AG09319 (cell line): ENCODE measurements at regions not wholly inside any gene's neighbourhood (a gene's known extent, or its start where the extent isn't known, plus 50 kb on each side); places are given as distances from the start of the nearest gene placed in this dataset.

Experiments
- DNase-seq: peaks from one replicate; pipeline ENCODE4 v3.0.0-alpha.2; 2010; ENCODE audit warnings: low read depth; ENCODE audit errors: extremely low read depth
- CTCF ChIP-seq: IDR thresholded peaks from 2 replicates; pipeline ENCODE4 v1.5.1; 2011; ENCODE audit warnings: low read depth, mild to moderate bottlenecking, inconsistent platforms, low read length, moderate library complexity

DNA sequence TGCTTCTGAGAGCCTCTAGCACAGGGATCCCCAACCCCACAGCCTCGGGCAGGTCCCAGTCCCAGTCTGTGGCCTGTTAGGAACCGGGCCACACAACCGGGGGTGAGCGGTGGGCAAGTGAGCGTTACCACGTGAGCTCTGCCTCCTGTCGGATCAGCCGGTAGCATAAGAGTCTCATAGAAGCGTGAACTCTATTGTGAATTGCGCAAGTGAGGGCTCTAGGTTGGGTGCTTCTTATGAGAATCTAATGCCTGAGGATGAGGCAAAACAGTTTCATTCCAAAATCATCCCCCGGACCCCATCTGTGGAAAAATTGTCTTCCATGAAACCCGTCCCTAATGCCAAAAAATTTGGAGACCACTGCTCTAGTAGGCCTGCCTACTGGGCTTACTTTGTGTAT lies 87.0 kb upstream of the UBL3 start:
- no peak for TF ChIP-seq CTCF
- DNase-seq, result no peak

GRCh38 chr13:29936956-29937355 lies 86.5 kb upstream of the UBL3 start:
- TF ChIP-seq CTCF, result no peak
- no peak for DNase-seq

DNA sequence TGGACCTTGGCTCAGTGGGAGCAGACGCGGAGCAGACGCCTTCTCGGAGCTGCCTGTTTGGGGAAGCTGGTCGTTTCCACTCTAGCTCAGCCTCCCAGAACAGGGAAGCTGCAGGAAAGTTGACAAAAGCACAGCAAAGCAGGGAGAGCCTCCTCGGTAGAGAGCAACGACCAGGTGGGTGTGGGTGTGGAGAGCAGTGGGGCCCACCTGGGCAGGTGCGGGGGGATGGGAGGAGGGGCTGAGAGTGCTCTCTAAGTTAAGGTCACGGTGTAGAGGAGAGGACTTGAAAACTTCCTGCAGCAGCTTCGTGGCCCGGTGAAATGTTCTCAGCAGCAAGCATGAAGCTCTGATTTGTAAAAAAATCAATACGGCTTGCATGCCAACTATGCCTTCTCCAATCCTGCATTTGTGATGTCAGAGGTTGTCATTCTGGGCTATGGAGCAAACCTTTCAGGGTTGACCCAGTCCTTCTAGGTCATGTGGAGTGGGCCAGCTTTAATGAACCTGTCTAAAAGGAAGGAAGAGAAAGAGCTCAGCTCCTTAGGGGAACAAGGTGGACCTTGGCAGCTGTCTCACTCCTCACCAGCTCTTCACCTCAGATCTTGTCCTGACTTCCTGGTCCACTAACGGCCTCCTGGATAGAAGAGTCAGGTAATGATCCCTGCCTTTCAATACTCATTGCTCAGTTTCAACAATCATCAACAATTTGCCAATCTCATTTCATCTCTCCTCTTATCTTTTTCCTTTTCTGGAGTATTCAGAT lies 85.8 kb upstream of the UBL3 start:
- no peak for TF ChIP-seq CTCF
- DNase-seq, result no peak

GRCh38 chr13:29935309-29935981 lies 85.0 kb upstream of the UBL3 start:
- DNase-seq, result no peak
- TF ChIP-seq CTCF, result no peak

- TF ChIP-seq CTCF, result no peak
- DNase-seq, result no peak
These were observed 84.3 kb upstream of the UBL3 start for GRCh38 chr13:29934531-29935308.

GRCh38 chr13:29933401-29933800 lies 83.0 kb upstream of the UBL3 start:
- DNase-seq, result no peak
- no peak for TF ChIP-seq CTCF

DNA sequence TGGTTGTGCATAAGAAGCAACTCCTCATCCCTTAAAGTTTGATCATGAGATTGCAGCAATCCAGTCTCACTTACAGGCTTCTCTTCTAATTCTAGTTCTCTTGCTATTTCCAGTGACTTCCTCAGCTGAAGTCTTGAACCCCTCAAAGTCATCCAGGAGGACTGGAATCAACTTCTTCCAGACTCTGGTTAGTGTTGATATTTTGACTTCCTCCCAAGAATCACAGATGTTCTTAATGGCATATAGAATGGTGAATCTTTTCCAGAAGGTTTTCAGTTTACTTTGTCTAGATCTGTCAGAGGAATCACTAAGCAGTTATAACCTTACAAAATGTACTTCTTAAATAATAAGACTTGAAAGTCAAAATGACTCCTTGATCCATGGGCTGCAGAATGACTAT lies 81.3 kb upstream of the UBL3 start:
- no peak for DNase-seq

More for the DNA sequence above, 81.3 kb upstream of the UBL3 start:
- TF ChIP-seq CTCF, result no peak
